Sigmoid colon (tissue), 6 donors: ENCODE measurements at regions not wholly inside any gene's neighbourhood (a gene's known extent, or its start where the extent isn't known, plus 50 kb on each side); places are given as distances from the start of the nearest gene placed in this dataset.

Experiments used
- DNase-seq: peaks from one replicate; pipeline ENCODE4 v3.0.0-alpha.2; 2019
- H3K27ac ChIP-seq, 4 donors: fragments of 200-600 bp; sonication (generic); one replicate each; pipeline ENCODE4 v1.5.1; 2016 to 2019; ENCODE audit warnings: mild to moderate bottlenecking in 1 of 4
- H3K27me3 ChIP-seq, 3 donors: fragments of 200-600 bp; sonication (generic); one replicate each; pipeline ENCODE4 v1.5.1; 2019; ENCODE audit warnings: mild to moderate bottlenecking in 1 of 3
- H3K36me3 ChIP-seq, 4 donors: fragments of 200-600 bp; sonication (generic); one replicate each; pipeline ENCODE4 v1.5.1; 2016 to 2019
- H3K4me1 ChIP-seq, 4 donors: fragments of 200-600 bp; sonication (generic); one replicate each; pipeline ENCODE4 v1.5.1; 2017 to 2019
- H3K4me3 ChIP-seq, 4 donors: fragments of 200-600 bp; sonication (generic); one replicate each; pipeline ENCODE4 v1.5.1; 2017 to 2019; ENCODE audit warnings: mild to moderate bottlenecking in 2 of 4, moderate library complexity in 1 of 4
- H3K9me3 ChIP-seq, 4 donors: fragments of 200-600 bp in 3 of 4; sonication (generic) in 3 of 4; one replicate each; pipeline versions ENCODE4 v1.5.1 to v1.6.1; 2013 to 2019
- EP300 ChIP-seq, 4 donors: sonication (generic); formaldehyde crosslinking; IDR thresholded peaks; one replicate each; pipeline ENCODE4 v1.6.1; 2017; ENCODE audit warnings: antibody characterized with exemption in 4 of 4
- POLR2A ChIP-seq, 2 donors: fragments of 450-650 bp; IDR thresholded peaks; one replicate each; pipeline ENCODE4 v1.6.1; 2016; ENCODE audit warnings: antibody characterized with exemption in 2 of 2, mild to moderate bottlenecking in 2 of 2, moderate library complexity in 2 of 2
- POLR2AphosphoS5 ChIP-seq, 4 donors: sonication (generic); formaldehyde crosslinking; IDR thresholded peaks; one replicate each; pipeline ENCODE4 v1.6.1; 2017; ENCODE audit warnings: antibody characterized with exemption in 4 of 4
- WGBS, 2 donors: extraction: QIAGEN DNeasy Blood & Tissue Kit; methylation state at CpG; one replicate each; pipeline ENCODE4 v1.1.7; 2013; 5-methylcytosine and 5-hydroxymethylcytosine counted together
- intact Hi-C: fragments of 100-400 bp; cut with DNase I; formaldehyde crosslinking; loops from one replicate; pipeline ENCODE4 v1.15.1; 2023
- TF ChIP-seq, protein P1 (sequence below), 4 experiments: fragments of 450-650 bp in 3 of 4; fragments of 200-600 bp in 1 of 4; IDR thresholded peaks; one replicate each; pipeline ENCODE4 v1.5.1; 2016 to 2019; ENCODE audit warnings: antibody characterized with exemption in 4 of 4, mild to moderate bottlenecking in 3 of 4, moderate library complexity in 2 of 4
- donor health status: healthy with polysubstance abuse.
- donor health status: healthy.

DNA sequence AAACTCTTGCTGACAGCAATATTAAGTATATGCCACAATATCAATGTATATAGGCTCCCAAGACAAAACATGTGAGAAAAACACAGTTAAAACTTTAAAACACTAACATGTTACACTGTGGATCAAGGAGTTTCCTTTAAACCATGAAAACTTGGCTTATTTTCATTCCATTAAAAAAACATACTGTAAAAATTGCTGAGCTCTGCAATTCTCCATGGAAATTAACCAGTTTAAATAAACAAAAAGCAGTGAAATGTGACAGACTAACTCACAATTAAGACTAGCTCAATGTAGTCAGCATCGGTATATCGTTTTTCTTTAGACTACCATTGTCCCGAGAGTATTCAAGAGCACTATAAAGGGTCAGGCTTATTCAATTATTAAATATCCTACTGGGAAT is 930.5 kb upstream of the SLITRK1 start:
- no peaks in the 10 kb centered on the region for H3K4me1 ChIP-seq
- TF ChIP-seq, protein P1, sequence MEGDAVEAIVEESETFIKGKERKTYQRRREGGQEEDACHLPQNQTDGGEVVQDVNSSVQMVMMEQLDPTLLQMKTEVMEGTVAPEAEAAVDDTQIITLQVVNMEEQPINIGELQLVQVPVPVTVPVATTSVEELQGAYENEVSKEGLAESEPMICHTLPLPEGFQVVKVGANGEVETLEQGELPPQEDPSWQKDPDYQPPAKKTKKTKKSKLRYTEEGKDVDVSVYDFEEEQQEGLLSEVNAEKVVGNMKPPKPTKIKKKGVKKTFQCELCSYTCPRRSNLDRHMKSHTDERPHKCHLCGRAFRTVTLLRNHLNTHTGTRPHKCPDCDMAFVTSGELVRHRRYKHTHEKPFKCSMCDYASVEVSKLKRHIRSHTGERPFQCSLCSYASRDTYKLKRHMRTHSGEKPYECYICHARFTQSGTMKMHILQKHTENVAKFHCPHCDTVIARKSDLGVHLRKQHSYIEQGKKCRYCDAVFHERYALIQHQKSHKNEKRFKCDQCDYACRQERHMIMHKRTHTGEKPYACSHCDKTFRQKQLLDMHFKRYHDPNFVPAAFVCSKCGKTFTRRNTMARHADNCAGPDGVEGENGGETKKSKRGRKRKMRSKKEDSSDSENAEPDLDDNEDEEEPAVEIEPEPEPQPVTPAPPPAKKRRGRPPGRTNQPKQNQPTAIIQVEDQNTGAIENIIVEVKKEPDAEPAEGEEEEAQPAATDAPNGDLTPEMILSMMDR (IDR thresholded peaks at IDR 0.05) = no peak
- TF ChIP-seq POLR2A (IDR thresholded peaks at IDR 0.05) = no peak
- no peak for TF ChIP-seq POLR2AphosphoS5 (IDR thresholded peaks at IDR 0.05)
- TF ChIP-seq EP300 (IDR thresholded peaks at IDR 0.05) = no peak
- H3K27me3 ChIP-seq = no peaks in the 10 kb centered on the region
- 89 to 92% methylated on average over 3 of the region's 3 CpGs for WGBS, 2 donors
- intact Hi-C loops = no loop called here
- no peaks in the 10 kb centered on the region for H3K36me3 ChIP-seq
- no peak overlapping the region for H3K27ac ChIP-seq
- H3K4me3 ChIP-seq = no peak overlapping the region
- no peaks in the 10 kb centered on the region for H3K9me3 ChIP-seq
- no peak for DNase-seq

DNA sequence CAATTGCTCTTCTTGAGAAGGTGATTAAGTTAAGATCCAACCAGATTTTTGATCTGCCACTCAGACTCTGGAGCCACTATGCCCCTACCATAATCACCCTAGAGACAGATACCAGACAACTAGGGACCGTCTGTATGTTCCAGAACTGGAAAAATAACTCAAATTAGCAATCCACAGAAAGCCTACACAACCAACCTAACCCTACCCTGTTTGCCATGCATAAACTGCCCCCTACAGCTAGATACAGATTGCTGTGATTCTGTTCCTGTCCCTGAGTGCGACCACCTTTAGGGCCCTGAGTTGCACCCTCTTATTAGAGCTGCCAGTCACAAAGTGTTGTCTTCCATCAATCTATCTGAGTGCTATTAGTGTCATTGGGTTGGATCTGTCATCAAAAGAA is 929.8 kb upstream of the SLITRK1 start:
- no peak overlapping the region for H3K27ac ChIP-seq
- TF ChIP-seq POLR2A (IDR thresholded peaks at IDR 0.05) = no peak
- no peak for TF ChIP-seq EP300 (IDR thresholded peaks at IDR 0.05)
- TF ChIP-seq POLR2AphosphoS5 (IDR thresholded peaks at IDR 0.05) = no peak
- TF ChIP-seq, protein P1 (IDR thresholded peaks at IDR 0.05) = no peak
- WGBS, 2 donors = 60 to 87% methylated on average over 2 of the region's 2 CpGs
- no peak overlapping the region for H3K4me3 ChIP-seq
- H3K4me1 ChIP-seq = no peaks in the 10 kb centered on the region
- no peaks in the 10 kb centered on the region for H3K9me3 ChIP-seq
- no peaks in the 10 kb centered on the region for H3K36me3 ChIP-seq
- intact Hi-C loops = no loop called here
- DNase-seq = no peak
- no peaks in the 10 kb centered on the region for H3K27me3 ChIP-seq

DNA sequence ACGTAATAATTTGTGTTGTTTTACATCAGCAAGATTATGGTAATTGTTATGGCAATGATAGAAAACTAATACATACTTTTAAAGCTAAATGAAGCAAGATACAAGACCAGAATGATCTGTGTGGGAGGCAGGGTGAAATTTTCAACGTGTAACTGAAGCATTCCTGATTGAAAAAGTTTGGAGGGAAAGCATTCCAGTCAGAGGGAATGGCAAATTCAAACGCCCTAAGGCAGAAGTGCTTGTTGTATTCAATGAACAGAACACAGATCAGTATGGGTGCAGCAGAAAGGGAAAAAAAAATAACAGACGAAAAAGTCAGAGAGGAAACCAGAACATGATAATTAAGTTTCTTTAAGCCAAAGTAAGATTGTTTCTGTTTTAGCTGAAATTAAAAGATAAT is 928.5 kb upstream of the SLITRK1 start:
- no peaks in the 10 kb centered on the region for H3K4me1 ChIP-seq
- no peak overlapping the region for H3K4me3 ChIP-seq
- WGBS, 2 donors = 32 to 63% methylated on average over 4 of the region's 4 CpGs
- no peaks in the 10 kb centered on the region for H3K9me3 ChIP-seq
- H3K27ac ChIP-seq = no peak overlapping the region
- TF ChIP-seq POLR2A (IDR thresholded peaks at IDR 0.05) = no peak
- TF ChIP-seq EP300 (IDR thresholded peaks at IDR 0.05) = no peak
- no peak for TF ChIP-seq POLR2AphosphoS5 (IDR thresholded peaks at IDR 0.05)
- TF ChIP-seq, protein P1 (IDR thresholded peaks at IDR 0.05) = no peak
- H3K27me3 ChIP-seq = no peaks in the 10 kb centered on the region
- no peaks in the 10 kb centered on the region for H3K36me3 ChIP-seq
- no peak for DNase-seq
- intact Hi-C loops = no loop called here

DNA sequence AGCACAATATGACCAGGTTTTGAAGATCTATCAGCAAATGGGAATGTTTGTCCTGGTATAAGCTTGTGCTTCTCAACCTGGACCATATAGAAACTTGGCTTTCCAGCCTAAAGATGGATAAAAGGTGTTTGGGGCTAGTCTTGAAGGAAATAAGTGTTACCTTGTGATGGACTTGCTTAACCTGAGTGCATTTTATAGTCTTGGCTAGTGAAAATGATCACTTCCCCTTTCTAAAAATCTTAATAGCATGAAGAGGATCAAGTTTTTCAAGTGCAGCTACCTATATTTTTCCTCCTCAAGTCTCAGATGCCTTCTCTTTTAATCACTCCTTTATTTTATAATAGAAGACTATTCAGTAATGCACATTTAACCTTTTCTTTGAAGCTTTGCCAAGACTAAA is 919.8 kb upstream of the SLITRK1 start:
- Histone ChIP-seq H3K4me1 (no peaks in the 10 kb centered on the region), H3K36me3 (no peaks in the 10 kb centered on the region), H3K27ac (no peak overlapping the region), H3K9me3 (no peaks in the 10 kb centered on the region), H3K4me3 (no peak overlapping the region), H3K27me3 (no peaks in the 10 kb centered on the region)
- intact Hi-C loops = no loop called here
- TF ChIP-seq EP300 (IDR thresholded peaks at IDR 0.05) = no peak
- TF ChIP-seq POLR2A (IDR thresholded peaks at IDR 0.05) = no peak
- no peak for TF ChIP-seq POLR2AphosphoS5 (IDR thresholded peaks at IDR 0.05)
- TF ChIP-seq, protein P1 (IDR thresholded peaks at IDR 0.05) = no peak
- DNase-seq = no peak

DNA sequence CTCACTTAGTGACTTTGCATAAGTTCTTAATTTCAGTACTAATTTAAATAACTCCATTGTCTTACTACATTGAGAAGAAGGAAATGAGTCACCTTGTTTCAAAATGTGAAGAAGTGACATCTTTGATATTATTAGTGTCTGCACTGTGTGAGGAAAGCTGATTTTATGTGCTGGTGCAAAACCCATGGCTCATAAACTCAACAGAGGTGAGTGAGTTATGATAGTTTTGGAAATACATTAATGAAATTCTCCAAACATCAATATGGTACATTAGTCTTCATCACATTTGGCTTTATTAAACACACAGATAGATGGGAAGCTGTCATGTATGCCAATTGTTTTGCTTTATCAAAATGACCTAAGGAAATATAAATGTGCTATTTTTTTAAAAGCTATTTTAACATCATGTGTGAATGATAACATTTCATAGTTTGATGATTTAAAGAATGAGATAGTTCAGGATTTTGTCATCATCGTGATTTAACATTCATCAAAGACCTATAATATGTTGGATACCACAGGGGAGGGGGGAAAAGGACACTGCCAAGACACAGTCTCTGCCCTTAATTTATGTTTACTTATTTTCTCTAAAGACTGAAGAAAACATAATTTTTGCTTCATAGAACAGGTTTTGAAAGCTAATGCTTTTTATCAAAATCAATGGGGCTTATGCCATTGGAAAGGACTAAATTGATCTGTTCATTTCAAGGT is 902.3 kb upstream of the SLITRK1 start:
- 74 to 95% methylated on average over 1 of the region's 1 CpG for WGBS, 2 donors
- no peaks in the 10 kb centered on the region for H3K36me3 ChIP-seq
- no peak for DNase-seq
- H3K27me3 ChIP-seq = no peaks in the 10 kb centered on the region
- H3K4me1 ChIP-seq = no peaks in the 10 kb centered on the region
- intact Hi-C loops = no loop called here
- peaks cover 0 to 3% (median 0%) of the 10 kb centered on the region in 4 donors for H3K9me3 ChIP-seq
- no peak overlapping the region for H3K4me3 ChIP-seq
- H3K27ac ChIP-seq = no peak overlapping the region
- no peak for TF ChIP-seq EP300 (IDR thresholded peaks at IDR 0.05)
- TF ChIP-seq, protein P1 (IDR thresholded peaks at IDR 0.05) = no peak
- TF ChIP-seq POLR2AphosphoS5 (IDR thresholded peaks at IDR 0.05) = no peak
- TF ChIP-seq POLR2A (IDR thresholded peaks at IDR 0.05) = no peak
